RPMI8226 (cell line): ENCODE measurements at regions not wholly inside any gene's neighbourhood (a gene's known extent, or its start where the extent isn't known, plus 50 kb on each side); places are given as distances from the start of the nearest gene placed in this dataset.
"Not testable (repeated sequence)": the region's sequence is repeated elsewhere in the genome, so short reads cannot be mapped to it uniquely, and the experiment has no call there.

Experiments
- DNase-seq: peaks from one replicate; pipeline ENCODE4 v3.0.0-alpha.2; 2015

DNA sequence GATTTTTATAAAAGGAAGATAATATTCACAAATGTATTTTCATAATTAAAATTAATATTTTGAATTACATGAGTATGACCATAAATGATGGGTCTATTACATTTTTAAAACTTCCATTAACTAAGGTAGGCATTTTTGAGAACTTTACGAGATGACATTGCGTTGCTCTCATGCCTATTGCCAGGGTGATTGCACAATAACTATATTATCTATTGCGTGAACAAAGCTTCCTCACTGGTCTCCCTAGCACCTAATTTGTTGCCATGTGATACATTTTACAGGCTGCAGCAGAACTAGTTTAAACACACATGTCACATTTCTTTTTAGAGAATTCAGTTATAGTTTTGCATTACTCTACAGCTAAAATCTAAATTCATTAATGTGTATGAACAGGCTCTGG, 289.7 kb upstream of the GRID2 start:
- no peak for DNase-seq

DNA sequence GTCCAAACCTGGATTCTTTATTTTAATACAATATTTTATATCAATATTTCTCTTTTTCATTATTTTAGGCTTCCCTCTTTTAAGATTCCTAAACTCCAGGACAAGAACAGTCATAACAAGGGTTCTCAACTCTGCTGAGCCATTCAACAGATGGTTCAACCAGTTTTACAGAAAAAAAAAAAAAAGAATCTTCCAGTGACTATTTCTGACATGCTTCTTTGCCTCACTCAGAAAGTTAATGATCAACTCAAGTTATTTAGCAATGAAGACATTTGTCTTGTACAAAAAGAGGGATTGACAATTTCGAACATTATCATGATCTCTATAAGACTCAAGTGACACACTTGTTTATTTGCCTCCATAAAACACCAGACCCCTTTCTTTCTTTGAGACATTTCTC, 282.6 kb upstream of the GRID2 start:
- DNase-seq, result no peak

DNA sequence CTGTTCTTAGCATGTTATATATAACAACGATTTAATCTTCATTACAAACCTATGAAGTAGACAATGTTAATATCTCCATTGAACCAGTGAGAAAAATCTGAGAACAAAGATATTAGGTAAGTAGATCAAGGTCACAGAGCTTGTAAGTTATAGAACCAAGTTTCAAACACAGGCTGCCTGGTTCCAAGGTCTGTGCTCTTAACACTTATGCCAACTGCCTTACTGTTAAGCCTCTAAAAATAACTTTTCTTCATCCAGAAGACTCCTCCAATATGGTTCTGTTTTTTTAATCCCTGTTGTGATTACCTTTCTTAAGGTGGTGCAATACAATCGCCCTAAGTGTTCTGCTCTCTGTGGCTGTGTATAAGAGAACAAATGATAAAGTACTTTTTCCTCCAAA, 282.0 kb upstream of the GRID2 start:
- no peak for DNase-seq

DNA sequence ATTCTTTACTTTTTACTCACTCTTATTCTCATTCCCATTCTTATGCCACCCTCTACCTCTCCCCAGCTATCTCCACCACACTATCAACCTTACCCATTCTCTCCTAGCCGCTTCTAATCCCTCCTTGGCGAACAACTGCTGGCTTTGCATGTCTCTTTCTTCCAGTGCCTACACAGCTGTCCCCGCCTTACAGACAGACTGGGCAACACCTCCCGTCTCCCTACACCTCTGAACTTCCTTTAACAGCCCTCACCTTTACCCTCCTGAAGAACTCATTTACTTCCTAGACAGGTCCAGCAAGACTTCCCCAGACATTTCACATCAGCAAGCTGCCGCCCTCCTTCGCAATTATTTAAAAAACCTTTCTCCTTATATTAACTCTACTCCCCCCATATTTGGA, 274.9 kb upstream of the GRID2 start:
- not testable (repeated sequence) for DNase-seq

DNA sequence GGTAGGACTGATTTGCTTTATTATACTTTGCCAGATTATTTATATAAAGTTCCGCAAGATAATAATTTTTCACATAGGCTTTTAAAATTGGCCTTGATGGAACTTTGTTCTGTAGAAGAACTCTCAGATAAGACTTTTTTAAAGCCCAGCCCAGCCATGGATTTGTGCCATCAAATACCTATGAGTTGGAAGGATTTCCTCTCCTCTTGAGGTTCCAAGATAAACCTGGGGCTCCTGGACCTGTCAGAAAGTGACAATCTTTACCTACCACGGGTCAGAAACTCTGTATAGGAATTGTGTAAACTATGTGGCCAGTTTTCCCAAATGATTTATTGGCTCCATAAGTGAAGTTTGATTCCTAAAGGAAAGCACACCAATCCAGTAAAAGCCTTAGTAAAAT, 271.9 kb upstream of the GRID2 start:
- DNase-seq, result no peak

DNA sequence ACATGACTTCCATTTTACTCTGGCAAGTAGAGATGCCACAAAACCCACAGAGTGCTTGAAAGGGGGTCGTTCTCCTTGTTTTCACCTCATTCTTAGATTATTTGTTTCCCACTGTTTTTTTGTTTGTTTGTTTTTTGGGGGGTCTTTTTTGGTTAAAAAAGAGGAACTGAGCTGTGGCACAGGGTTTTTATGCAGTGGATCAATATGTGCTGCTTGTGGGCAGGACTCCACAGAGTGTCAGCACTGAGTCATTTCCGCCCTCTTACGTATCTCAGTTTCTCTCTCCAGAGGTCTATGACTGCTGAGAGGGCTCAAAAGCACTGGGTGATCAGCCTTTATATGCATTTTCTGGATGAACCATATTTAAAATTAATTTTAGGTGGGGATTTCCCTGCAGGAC, 268.1 kb upstream of the GRID2 start:
- no peak for DNase-seq

DNA sequence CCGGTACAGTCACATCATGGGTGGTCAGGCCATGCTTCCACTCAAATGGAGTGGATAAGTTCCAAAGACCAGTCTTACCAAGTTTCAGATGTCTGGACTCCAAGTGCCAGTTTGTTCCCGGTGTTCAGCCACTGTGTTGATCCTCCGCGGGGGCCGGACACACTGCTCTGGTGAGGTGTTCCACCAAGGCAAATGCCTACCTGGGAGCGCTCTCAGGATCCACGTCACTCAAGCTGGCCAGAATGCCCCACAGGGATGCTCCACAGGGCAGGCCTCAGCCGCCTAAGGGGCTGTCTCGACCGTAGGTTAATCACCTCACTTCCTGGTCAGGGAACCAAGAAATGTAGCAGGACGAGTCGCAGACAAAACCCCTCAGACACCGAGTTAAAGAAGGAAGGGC, 258.0 kb upstream of the GRID2 start:
- no peak for DNase-seq

DNA sequence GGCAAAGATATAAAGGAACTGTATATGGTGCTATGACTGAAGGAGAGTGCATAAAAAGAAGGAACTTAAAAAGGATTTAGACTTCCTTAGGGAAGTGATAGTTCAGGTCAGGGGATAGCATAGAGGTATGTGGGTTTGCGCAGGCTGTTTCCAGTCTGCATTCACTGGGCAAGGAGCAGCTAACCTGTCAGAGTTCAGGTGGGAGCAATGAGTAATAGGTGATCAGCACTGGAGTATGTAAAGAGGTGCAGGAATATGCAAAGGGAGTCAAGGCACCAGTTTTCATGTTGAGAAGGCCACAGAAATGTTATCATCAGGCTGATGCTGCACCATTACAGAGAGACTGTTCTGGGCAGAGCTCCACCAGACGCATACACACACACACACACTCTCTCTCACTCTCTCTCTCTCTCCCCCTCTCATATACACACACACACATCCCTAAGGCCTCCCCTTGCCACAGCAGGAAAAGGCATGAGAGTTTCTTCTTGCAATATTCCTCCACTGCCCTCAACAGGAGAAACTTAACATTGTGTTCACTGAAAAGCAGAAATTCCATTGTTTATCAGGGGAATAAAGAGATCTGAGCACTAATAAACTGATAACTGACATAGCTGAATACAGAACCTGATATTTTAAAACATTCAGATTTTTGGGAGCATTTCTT, 256.4 kb upstream of the GRID2 start:
- DNase-seq, result no peak

DNA sequence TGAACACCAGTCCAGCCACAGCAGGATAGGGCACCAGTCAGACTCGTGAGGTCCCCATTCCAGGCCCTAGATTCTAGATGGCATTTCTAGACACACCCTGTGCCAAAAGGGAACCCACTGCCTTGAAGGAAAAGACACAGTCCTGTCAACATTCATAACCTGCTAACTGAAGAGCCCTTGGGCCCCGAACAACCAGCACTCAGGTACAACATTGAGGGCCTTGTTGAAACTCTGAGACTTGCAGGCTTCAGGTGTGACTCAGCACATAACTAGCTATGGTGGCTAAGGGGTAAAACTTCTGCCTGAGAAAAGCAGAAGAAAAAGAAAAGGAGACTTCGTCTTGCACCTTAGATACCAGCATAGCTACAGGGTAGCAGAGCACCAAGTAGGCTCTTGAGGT, 252.9 kb upstream of the GRID2 start:
- DNase-seq, result no peak

DNA sequence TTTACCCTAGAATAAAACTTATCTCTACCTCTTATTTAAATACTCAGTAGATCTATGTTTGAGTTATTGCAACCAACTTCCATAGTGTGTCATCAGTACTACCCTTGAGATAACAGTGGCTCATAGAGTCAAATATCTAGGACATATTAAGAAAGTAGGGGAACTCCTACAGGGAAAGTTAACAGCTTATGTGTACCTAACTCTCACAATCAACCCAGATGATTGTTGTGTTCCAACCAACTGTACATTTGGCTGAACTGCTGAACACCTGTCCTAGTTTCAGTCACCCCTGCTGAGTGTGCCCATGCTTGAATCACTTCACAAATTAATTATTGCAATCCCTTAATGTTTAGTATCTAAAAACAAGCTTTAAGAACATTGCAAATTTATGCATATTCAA, 244.2 kb upstream of the GRID2 start:
- DNase-seq, result no peak

DNA sequence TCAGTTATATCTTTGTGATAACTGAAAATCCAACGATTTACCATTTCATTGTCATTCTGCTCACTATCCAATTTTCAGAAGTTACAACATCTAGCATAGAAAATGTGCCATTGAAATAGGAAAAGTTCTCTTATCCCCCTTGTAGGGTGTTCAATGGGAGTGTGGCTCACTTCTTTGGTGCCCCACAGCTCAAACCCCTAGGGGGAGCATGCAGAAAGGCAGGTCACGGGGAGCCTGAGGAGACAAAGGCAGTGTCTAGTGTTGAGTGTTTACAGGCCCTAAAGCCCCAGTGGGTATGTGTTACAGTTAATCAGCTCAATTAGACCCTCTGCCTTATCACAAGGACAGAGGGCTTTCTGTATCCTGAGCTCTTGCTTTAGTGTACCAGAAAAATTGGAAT, 243.4 kb upstream of the GRID2 start:
- no peak for DNase-seq

DNA sequence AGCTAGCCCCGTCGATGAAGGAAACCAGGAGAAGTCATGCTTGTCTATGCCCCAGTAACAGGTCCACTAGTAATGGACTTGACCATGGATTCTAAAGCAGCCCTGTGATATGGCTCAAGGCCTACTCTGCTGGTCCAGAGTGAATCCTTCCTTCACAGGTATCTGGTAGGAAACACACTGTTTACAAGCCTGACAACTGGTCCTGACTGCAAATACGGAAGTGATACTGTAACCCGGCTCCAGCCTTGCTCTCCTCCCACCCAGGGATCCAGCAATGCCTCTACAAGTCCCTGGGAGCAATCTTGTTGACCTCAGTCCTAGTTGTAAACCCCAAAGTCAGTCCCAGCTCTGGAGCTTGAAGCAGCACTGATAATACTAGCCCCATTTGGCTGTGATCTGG, 239.2 kb upstream of the GRID2 start:
- DNase-seq, result no peak

DNA sequence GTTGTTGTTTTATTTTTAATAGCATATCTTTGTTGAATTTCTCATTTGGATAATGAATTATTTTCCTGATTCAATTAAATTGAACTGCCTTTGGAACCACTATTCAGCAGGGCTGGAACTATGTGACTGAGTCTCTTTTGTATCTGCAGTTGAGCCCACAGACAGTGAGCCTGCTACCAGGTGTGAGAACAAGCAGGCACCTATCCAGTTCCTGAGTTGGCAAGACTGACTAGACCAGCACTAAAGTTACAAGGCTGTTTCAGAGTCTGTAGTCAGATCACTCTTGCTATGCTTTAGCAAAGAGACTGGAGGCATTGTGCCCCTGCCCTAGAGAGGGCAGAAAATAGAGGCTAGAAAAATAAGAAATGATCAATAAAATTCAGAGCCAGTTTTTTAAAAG, 237.3 kb upstream of the GRID2 start:
- DNase-seq, result no peak

DNA sequence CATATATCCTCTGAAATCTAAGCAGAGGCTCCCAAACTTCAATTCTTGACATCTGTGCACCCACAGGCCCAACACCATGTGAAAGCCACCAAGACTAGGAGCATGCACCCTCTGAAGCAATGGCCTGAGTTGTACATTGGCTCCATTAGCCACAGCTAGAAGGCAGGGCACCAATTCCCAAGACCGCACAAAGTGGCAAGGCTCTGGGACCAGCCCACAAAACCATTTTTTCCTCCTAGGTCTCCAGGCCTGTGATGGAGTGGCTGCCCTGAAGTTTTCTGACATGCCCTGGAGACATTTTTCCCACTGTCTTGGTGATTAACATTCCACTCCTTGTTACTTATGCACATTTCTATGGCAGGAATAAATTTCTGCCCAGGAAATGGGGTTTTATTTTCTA, 232.2 kb upstream of the GRID2 start:
- no peak for DNase-seq

DNA sequence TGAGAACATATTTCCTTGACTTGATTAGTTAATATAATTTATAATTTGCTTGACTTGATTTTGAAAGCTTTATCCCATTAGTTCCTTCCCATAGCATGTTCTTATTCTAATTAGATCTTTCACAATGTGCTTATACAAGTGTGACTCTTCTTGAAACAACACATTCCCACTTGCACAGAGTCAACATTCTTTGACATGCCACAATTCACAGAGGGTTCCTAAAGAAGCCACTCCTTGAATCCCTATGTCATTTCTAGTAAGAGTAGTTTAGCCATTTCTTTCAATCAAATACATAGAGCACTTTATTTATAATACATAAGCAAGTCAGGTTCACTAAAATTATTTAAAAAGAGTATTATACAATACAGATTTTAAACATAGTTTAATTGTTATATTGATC, 228.9 kb upstream of the GRID2 start:
- DNase-seq, result no peak

DNA sequence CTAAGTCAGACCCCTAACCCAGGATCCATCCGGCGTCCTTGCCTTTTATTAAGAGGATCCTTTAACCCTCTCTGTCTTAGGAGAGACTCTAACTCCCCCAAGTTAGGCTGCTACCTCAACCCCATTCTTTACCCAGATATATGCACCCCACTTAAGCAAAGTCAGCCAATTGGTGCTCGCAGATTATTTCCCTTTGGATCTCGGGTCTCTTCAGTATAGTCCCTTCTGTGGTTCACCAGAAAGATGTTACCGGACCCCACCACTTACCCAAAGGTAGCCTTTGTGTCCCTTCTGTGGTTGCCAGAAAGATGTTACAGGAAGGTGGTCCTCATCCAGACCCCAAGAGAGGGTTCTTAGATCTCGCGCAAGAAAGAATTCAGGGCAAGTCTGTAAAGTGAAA, 212.9 kb upstream of the GRID2 start:
- DNase-seq, result no peak

DNA sequence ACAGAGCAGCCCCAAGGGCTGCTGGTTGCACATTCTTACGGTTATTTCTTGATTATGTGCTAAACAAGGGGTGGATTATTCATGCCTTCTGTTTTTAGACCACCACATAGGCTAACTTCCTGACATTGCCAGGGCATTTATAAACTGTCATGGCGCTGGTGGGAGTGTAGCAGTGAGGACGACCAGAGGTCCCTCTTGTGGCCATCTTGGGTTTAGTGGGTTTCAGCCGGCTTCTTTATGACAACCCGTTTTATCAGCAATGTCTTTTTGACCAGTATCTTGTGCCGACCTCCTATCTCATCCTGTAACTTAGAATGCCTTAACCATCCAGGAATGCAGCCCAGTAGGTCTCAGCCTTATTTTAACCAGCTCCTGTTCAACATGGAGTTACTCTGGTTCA, 212.4 kb upstream of the GRID2 start:
- DNase-seq, result peak; percentile 41

DNA sequence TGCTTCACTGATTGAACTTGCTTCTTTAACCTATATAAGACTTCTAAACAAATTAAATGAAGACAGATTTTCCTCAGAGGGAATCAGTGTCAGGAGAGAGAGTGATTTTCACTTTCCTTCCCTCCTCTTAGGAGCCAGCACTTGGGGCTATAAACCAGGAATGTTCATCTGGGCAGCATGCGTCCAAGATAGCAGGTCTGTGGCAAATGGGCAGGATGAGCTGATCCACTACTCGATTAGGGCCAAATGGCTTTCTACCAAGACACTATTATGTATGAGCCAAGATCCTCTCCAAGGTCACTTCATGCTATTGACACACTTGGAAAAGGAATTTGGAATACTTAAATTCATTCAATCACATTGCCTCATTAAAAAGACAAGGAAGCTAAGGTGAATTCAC, 203.9 kb upstream of the GRID2 start:
- DNase-seq, result no peak

DNA sequence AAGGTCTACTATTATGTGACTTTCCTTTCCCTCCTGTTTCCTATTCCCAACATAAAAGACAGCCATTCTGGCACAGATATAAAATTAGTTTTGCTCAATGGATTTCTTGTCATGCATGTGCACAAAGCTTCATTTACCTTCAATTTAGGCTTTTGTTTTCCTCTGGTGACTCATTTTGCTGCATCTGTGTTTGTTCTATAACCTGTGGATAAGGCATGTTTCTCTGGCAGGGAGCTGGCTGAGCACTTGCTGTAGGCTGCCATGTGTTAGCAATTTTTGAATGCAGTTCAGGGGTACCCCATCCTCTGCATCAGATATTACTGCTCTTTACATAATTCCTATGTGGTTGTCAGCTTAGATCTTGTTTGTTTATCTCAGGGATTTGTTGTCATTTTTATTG, 202.8 kb upstream of the GRID2 start:
- no peak for DNase-seq

DNA sequence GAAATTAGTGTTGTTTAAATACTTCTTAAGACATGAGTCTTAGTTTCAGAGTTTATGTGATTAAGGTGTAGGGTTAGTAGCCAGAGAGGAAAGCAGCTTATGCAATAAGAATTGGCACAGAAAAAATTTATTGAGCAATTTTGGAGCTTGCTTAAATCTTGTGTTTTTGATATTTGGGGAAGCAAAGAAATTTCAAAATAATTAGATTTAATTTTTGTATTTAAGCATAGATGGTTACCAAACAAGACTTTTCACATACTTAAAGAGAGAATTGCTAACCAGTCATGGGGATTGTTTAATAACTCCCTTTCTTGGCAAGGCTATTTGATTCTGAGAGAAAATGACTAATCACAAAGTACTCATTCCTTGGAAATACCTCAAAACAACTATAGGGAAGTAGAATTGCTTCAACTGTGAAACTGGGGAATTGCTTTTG, 202.0 kb upstream of the GRID2 start:
- DNase-seq, result no peak

DNA sequence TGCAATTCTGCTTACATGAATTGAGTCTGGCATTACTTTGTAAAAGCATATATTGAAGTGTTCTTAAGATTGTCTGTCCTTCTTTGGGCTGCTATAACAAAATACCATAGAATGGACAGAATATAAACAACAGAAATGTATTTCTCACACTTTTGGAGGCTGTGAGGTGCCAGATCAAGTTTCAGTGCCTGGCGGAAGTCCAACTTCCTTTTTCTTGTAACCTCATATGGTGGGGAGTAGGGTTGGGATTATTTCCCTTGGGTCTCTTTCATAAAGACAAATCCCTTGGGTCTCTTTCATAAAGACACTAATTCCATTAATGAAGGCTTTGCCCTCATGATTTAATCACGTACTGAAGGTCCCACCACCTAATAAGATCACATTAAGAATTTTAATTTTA, 199.3 kb upstream of the GRID2 start:
- peak; percentile 3 for DNase-seq

DNA sequence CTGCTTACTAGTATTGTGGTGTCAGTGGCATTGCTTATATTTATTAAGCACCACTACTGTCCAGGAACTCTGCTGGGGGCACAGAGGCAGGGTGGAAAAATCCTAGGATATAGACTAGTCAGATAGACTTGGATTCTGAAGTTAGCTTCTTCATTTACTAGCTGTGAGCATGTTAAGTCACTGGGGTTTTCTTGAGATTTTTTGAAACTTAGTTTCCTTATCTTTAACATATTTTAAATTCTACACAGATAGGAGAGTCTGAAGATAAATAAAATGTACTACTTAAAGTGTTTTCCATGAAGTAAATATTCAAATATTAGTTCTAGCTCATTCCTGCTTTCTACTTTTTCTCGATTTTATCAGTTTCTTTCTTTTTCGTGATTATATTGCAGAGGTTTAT, 196.9 kb upstream of the GRID2 start:
- no peak for DNase-seq

DNA sequence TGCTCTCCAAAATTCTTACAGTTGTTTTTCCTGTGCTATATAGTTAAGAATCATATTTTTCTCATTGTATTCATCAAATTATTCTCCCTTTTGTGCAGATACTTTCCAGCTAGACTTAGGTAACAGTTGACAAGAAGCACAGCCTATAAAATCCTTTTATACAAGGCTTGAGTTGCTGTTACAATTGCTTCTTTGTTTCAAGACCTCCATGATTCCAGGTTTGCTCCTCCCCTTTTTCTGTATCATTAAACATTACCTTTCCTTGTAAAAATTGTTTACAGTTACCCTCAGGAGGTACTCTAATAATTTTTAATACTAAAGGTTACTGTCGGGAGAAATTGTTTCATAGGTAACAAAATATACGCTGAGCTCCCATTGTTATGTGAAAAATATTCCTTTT, 192.3 kb upstream of the GRID2 start:
- no peak for DNase-seq

DNA sequence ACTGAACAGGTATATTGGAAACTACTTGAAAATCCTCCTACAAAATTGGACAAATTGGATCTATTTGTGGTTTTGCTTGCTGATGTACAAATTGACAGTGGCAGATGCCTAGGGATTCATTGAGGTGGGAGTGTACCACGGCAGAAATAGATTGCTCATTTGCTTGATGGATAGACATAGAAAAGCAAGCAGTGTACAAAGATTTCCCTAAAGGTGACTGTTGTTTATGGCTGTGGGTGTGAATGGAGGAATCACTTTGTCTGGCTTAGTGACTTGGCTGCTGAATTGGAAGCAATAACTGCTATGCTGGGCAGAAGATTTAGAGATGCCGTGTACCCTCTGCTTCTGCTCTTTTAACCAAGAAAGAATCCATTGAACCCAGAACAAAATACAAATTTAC, 191.0 kb upstream of the GRID2 start:
- no peak for DNase-seq

DNA sequence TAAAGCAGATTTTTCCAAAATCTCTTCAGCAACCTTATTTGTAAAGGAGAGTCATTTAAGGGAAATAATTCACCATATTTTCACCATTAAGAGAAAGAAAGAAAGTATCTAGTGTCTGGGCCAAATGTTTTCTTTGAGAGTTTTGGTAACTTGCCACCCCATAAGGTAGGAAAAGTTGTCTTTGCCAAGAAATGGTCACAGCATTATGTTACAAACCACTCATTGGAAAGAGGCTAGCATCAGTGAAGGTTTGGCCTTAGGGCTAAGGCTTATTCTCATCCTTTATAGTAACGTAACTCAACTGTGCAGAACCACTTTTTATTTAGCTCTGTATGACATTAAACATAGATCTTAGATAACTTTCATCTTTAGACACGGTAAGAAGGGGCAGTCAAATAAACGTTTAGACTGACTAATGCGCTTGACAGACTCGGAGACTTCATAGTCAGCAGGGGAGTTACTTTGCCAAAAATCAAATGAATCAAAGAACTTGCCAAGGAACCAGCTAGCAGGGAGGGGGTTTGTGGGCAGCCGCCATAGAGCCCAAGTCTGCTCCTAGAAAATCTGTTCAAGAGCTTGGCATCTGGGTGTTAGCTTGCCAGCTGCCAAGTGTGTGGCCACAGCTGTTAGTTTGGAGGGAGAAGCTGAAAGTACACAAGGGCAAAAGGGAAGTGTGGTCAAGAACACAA, 182.8 kb upstream of the GRID2 start:
- DNase-seq, result peak; percentile 5
